Thoracic aorta (tissue), 2 donors: ENCODE measurements at regions not wholly inside any gene's neighbourhood (a gene's known extent, or its start where the extent isn't known, plus 50 kb on each side); places are given as distances from the start of the nearest gene placed in this dataset.

Experiments used
- ATAC-seq: fragments of 150-250 bp; one replicate; pipeline ENCODE4 v1.8.0; 2017; ENCODE audit warnings: low read depth; ENCODE audit not compliant: insufficient number of reproducible peaks, low FRiP score
- DNase-seq: peaks from one replicate; pipeline ENCODE4 v3.0.0-alpha.2; 2020; ENCODE audit warnings: low spot score
- H3K27ac ChIP-seq, 2 donors: fragments of 200-600 bp; sonication (generic); 1 replicate in 1 of 2; 2 replicates in 1 of 2; pipeline ENCODE4 v1.5.1; 2016; ENCODE audit warnings: mild to moderate bottlenecking in 2 of 2, moderate library complexity in 2 of 2
- H3K27me3 ChIP-seq: fragments of 200-600 bp; sonication (generic); replicated peaks from 2 replicates; pipeline ENCODE4 v1.6.0; 2016; ENCODE audit warnings: mild to moderate bottlenecking; ENCODE audit not compliant: insufficient read depth
- H3K36me3 ChIP-seq: fragments of 200-600 bp; sonication (generic); one replicate; pipeline ENCODE4 v1.5.1; 2016
- H3K4me1 ChIP-seq, 2 donors: fragments of 200-600 bp; sonication (generic); 1 replicate in 1 of 2; 2 replicates in 1 of 2; pipeline versions ENCODE4 v1.5.1 to v1.6.0; 2016; ENCODE audit warnings: low read depth in 2 of 2, mild to moderate bottlenecking in 1 of 2; ENCODE audit not compliant: control insufficient read depth in 1 of 2
- H3K4me3 ChIP-seq: fragments of 200-600 bp; sonication (generic); 2 replicates; pipeline ENCODE4 v1.5.1; 2016; ENCODE audit warnings: mild to moderate bottlenecking
- H3K9me3 ChIP-seq: fragments of 200-600 bp; sonication (generic); 2 replicates; pipeline ENCODE4 v1.5.1; 2016
- TF ChIP-seq, protein P1 (sequence below): fragments of 200-600 bp; sonication (generic); IDR thresholded peaks from one replicate; pipeline ENCODE4 v1.5.1; 2019; ENCODE audit warnings: antibody characterized with exemption

DNA sequence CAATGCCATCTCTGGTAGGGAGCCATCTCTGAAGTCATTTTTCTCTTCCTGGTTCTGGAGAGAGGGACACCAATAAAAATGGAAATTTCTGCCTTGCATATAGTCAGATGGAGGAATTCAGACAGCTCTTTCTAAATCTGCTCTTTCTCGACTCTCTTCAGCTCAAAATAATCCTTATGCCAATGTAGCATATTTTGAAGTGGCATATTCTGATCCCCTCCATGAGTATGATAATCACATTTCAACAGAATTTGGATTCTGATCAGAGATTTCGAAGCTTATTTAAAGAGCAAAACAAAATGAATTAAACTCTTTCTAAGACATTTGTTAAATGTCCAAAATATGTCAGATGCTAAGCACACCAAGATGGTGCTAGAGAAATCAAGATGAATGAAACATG is 267.1 kb upstream of the BTBD3 start:
- Histone ChIP-seq H3K4me3 (no peak overlapping the region), H3K27me3 (no peaks in the 10 kb centered on the region), H3K36me3 (no peaks in the 10 kb centered on the region), H3K9me3 (no peaks in the 10 kb centered on the region), H3K4me1 (no peaks in the 10 kb centered on the region), H3K27ac (no peak overlapping the region)
- TF ChIP-seq, protein P1, sequence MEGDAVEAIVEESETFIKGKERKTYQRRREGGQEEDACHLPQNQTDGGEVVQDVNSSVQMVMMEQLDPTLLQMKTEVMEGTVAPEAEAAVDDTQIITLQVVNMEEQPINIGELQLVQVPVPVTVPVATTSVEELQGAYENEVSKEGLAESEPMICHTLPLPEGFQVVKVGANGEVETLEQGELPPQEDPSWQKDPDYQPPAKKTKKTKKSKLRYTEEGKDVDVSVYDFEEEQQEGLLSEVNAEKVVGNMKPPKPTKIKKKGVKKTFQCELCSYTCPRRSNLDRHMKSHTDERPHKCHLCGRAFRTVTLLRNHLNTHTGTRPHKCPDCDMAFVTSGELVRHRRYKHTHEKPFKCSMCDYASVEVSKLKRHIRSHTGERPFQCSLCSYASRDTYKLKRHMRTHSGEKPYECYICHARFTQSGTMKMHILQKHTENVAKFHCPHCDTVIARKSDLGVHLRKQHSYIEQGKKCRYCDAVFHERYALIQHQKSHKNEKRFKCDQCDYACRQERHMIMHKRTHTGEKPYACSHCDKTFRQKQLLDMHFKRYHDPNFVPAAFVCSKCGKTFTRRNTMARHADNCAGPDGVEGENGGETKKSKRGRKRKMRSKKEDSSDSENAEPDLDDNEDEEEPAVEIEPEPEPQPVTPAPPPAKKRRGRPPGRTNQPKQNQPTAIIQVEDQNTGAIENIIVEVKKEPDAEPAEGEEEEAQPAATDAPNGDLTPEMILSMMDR = no peak
- ATAC-seq (no peak), DNase-seq (no peak)

DNA sequence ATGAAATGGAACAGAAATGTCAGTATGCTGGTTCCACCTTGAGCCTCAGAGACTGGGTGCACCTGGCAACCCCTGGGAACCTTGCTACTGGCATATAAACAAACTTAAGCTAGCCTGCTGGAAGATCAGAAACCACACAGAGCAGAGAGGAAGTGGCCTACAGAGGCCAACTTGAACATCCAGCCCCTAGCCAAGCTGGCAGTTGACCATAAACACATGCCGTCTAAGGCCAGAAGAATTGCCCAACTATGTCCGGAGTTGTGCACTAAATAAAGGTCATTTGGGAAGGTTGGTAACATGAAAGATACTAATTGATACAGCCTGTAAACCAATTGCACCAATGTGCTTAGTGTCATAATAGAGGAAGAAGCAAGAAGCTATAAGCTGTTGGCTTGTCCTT is 266.6 kb upstream of the BTBD3 start:
- H3K36me3 ChIP-seq = no peaks in the 10 kb centered on the region
- H3K4me1 ChIP-seq = no peaks in the 10 kb centered on the region
- TF ChIP-seq, protein P1 = no peak
- no peak overlapping the region for H3K4me3 ChIP-seq
- ATAC-seq = no peak
- no peak for DNase-seq
- no peaks in the 10 kb centered on the region for H3K9me3 ChIP-seq
- H3K27me3 ChIP-seq = no peaks in the 10 kb centered on the region
- no peak overlapping the region for H3K27ac ChIP-seq

DNA sequence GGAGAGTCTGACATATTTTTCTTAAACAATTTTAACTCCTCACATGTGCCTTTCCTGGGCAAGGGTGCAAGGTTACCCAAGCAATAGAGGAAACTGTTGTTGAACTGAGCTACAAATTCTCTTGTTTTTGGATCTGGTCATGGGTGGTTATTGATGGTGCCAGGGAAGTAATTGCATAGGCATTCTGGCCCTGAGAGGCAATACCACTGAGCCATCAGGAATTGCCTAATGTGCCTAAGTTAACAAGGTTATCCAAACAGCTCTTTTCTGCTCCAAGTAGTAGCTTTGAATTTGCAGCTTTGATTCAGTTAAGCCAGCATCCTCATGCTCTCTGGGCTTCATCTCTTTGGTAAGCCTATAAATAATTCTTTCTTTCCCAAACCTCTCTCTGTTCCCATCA is 266.0 kb upstream of the BTBD3 start:
- no peak for ATAC-seq

DNA sequence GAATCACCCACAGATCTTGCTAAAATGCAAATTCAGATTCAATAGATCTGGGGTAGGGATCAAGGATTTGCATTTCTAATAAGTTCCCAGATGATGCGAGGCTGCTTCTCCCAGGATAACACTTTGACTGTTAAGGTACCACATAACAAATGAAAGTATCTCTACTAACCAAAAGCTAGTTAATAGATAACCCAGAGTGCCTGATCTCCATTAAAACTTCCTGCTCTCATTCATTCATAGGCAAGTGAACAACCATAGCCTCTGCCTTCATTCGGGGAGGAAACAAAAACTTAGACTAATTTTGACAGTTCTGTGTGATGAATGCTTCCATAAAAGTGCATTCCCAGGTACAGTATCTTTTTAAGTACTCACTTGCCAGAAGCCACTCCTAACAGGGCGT is 265.6 kb upstream of the BTBD3 start:
- ATAC-seq (no peak), DNase-seq (no peak)
- H3K27ac ChIP-seq = no peak overlapping the region
- H3K4me1 ChIP-seq = no peaks in the 10 kb centered on the region
- no peaks in the 10 kb centered on the region for H3K36me3 ChIP-seq
- H3K4me3 ChIP-seq = no peak overlapping the region
- TF ChIP-seq, protein P1 = no peak
- H3K27me3 ChIP-seq = no peaks in the 10 kb centered on the region
- no peaks in the 10 kb centered on the region for H3K9me3 ChIP-seq

More for the DNA sequence above, 266.0 kb upstream of the BTBD3 start:
- H3K27ac ChIP-seq = no peak overlapping the region
- TF ChIP-seq, protein P1 = no peak
- H3K9me3 ChIP-seq = no peaks in the 10 kb centered on the region
- no peaks in the 10 kb centered on the region for H3K36me3 ChIP-seq
- H3K27me3 ChIP-seq = no peaks in the 10 kb centered on the region
- no peaks in the 10 kb centered on the region for H3K4me1 ChIP-seq
- DNase-seq = no peak
- no peak overlapping the region for H3K4me3 ChIP-seq

DNA sequence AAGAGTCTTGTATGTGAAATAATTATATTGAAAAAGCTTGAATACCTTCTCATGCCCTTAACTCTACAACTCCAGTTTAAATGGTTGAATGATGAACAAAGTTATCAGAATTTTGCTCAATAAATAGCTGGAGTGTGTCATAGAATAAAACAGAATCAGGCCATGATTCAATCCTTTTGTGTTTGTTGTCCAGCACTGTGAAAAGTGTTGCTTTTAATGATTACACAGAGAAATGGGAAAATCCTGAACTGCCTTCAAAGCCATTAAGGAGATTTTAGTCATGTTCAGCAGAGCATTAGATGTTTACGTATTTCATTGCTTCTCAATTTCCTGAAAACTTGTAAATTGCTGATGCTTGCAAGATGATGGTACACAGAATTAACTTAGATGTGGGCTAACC is 262.9 kb upstream of the BTBD3 start:
- Histone ChIP-seq H3K27ac (no peak overlapping the region), H3K4me1 (no peaks in the 10 kb centered on the region), H3K27me3 (no peaks in the 10 kb centered on the region), H3K4me3 (no peak overlapping the region), H3K36me3 (no peaks in the 10 kb centered on the region), H3K9me3 (no peaks in the 10 kb centered on the region)
- DNase-seq = no peak
- ATAC-seq = no peak
- TF ChIP-seq, protein P1 = no peak
